ENCODE measurements at regions not wholly inside any gene's neighbourhood (a gene's known extent, or its start where the extent isn't known, plus 50 kb on each side); places are given as distances from the start of the nearest gene placed in this dataset.

- TF ChIP-seq EP300 (IDR thresholded peaks at IDR 0.05) (no peak), POLR2A (IDR thresholded peaks at IDR 0.05) (no peak), CTCF (IDR thresholded peaks at IDR 0.05) (no peak), POLR2AphosphoS5 (IDR thresholded peaks at IDR 0.05) (no peak)
Measured at GRCh38 chr7:155395176-155395797, 62.6 kb upstream of the EN2 start.
